HEK293T (cell line): ENCODE measurements at regions not wholly inside any gene's neighbourhood (a gene's known extent, or its start where the extent isn't known, plus 50 kb on each side); places are given as distances from the start of the nearest gene placed in this dataset.
A peak's percentile ranks its signal among the peaks of the same experiment; 100 is the strongest.

Source experiments
- CTCF ChIA-PET: fragments of 350-600 bp; formaldehyde crosslinking; extraction: SDS; loops from one replicate; lab custom pipeline; 2021; ENCODE audit warnings: antibody characterized with exemption, inconsistent platforms; lab: Yijun Ruan, JAX
- POLR2A ChIA-PET: fragments of 350-600 bp; formaldehyde crosslinking; extraction: SDS; loops from one replicate; lab custom pipeline; 2020; ENCODE audit warnings: antibody characterized with exemption, inconsistent platforms; lab: Yijun Ruan, JAX
- DNase-seq: peaks from one replicate; pipeline ENCODE4 v3.0.0; 2012; ENCODE audit warnings: mixed read lengths; ENCODE audit errors: extremely low spot score
- ARNT ChIP-seq: fragments of 450-650 bp; IDR thresholded peaks from 2 replicates; pipeline ENCODE4 v1.6.1; 2017; ENCODE audit warnings: mild to moderate bottlenecking
- BHLHE40 ChIP-seq: fragments of 450-650 bp; IDR thresholded peaks from 2 replicates; pipeline ENCODE4 v1.6.1; 2016; ENCODE audit warnings: mild to moderate bottlenecking, moderate library complexity, borderline replicate concordance
- ELF4 ChIP-seq: fragments of 450-650 bp; IDR thresholded peaks from 2 replicates; pipeline ENCODE4 v1.6.1; 2017; ENCODE audit warnings: antibody characterized with exemption
- FOXA1 ChIP-seq: fragments of 450-650 bp; IDR thresholded peaks from 2 replicates; pipeline ENCODE4 v1.6.1; 2016; ENCODE audit warnings: mild to moderate bottlenecking
- FOXK2 ChIP-seq: fragments of 450-650 bp; IDR thresholded peaks from 2 replicates; pipeline ENCODE4 v1.6.1; 2016; ENCODE audit warnings: mild to moderate bottlenecking
- FOXM1 ChIP-seq: fragments of 450-650 bp; IDR thresholded peaks from 2 replicates; pipeline ENCODE4 v1.6.1; 2017; ENCODE audit warnings: mild to moderate bottlenecking, borderline replicate concordance
- HDGF ChIP-seq: fragments of 450-650 bp; IDR thresholded peaks from 2 replicates; pipeline ENCODE4 v1.6.1; 2017; ENCODE audit warnings: antibody characterized with exemption, borderline replicate concordance
- L3MBTL2 ChIP-seq: fragments of 450-650 bp; conservative IDR thresholded peaks from 2 replicates; pipeline ENCODE4 v1.6.1; 2016; ENCODE audit warnings: mild to moderate bottlenecking
- LEF1 ChIP-seq: fragments of 450-650 bp; IDR thresholded peaks from 2 replicates; pipeline ENCODE4 v1.6.1; 2017; ENCODE audit warnings: mild to moderate bottlenecking, borderline replicate concordance
- NFRKB ChIP-seq: fragments of 450-650 bp; IDR thresholded peaks from 2 replicates; pipeline ENCODE4 v1.6.1; 2016; ENCODE audit warnings: mild to moderate bottlenecking, moderate library complexity
- SP1 ChIP-seq: fragments of 450-650 bp; IDR thresholded peaks from 2 replicates; pipeline ENCODE4 v1.6.1; 2017
- SUZ12 ChIP-seq: fragments of 450-650 bp; IDR thresholded peaks from 2 replicates; pipeline ENCODE4 v1.6.1; 2016; ENCODE audit warnings: mild to moderate bottlenecking
- TARDBP ChIP-seq: fragments of 450-650 bp; IDR thresholded peaks from 2 replicates; pipeline ENCODE4 v1.6.1; 2016
- ZNF384 ChIP-seq: fragments of 450-650 bp; IDR thresholded peaks from 2 replicates; pipeline ENCODE4 v1.6.1; 2016
- TF ChIP-seq, protein P1 (sequence below): fragments of 450-650 bp; IDR thresholded peaks from 2 replicates; pipeline ENCODE4 v1.6.1; 2016

DNA sequence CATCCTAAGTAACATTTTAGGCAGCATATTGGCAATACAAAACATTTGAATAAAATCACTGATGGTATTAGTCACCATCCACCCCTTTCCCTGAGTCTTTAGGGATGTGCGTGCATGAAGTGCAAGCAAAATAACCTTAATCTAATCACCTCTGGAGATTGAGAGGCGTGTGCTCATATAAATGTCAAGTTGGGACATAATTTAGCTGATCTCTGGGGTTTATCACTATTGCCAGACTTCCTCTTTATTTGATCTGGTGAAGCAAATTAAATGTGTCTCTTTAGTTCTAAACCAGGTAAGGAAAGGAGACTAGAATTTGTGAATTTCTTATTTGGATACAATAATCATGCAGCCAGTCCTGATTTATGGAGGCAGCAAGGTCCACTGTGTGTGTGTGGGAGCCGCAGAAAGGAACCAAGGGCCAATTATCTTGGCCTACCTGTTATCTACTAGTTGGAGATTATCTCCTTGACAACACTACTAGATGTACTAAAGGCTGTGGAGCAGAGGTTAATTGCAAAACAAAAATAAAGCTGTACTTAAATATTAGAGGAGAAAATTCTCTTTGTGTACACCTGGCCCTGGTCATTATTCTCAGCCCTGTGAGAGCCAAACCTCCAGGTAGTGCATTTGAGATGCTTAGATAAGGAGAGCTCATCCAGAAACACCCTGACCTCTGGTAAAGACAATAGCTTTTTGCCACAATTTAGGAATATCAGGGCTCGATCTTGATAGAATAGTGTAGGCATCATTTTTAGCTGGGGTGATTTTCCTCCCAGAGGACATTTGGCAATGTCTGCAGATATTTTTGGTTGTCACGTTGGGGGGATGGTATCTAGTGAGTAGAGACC is 78.2 kb downstream of the HRH4 start:
- TF ChIP-seq ARNT: peak; percentile 91
- no peak for TF ChIP-seq TARDBP
- TF ChIP-seq, protein P1, sequence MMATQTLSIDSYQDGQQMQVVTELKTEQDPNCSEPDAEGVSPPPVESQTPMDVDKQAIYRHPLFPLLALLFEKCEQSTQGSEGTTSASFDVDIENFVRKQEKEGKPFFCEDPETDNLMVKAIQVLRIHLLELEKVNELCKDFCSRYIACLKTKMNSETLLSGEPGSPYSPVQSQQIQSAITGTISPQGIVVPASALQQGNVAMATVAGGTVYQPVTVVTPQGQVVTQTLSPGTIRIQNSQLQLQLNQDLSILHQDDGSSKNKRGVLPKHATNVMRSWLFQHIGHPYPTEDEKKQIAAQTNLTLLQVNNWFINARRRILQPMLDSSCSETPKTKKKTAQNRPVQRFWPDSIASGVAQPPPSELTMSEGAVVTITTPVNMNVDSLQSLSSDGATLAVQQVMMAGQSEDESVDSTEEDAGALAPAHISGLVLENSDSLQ: peak; percentile 68
- ChIA-PET POLR2A (no interaction called here), CTCF (interaction anchor here (0.6 to 3.3 kb wide), 4 partner anchors 31 to 52 kb away, joined by 3 to 11 read pairs (median 4); no protein-coding TSS in a partner anchor)
- DNase-seq: peak; percentile 42

DNA sequence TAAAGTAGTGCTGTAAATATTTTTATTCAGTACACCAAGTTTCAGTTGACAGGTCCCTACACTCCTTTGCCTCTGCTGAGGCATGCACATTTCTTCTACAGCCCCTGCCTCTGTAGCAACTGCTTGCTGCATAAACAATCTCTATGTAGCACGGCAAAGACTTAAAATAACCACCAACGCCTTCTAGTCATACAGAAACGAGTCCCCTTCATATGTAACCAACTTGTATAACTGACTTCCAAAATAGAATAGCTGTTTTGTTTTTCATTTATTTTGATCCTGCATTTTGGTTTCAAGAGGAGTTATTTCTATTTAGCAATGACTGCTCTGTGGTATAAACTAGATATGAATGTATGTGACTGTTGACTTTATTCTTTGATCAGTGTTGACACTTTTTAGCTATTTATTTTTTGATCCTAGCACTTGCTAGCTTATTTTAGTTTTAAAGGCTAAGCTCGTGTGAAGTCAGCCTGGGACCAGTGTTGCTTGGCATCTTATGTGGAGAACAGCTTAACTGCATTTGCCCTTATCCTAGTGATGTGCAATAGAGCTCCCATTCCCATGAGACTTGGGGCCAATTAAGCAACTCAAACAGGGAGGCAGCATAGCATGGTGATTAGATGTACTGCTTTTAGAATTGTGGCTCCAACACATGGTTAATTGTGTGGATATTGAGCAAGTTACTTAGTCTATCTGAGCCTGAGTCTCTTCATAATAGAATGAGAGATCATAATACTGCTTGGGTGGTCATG is 79.6 kb downstream of the HRH4 start:
- ChIA-PET CTCF (interaction anchor here (0.9 to 3.3 kb wide), 4 partner anchors 51 to 187 kb away, joined by 3 to 11 read pairs (median 5); no protein-coding TSS in a partner anchor), POLR2A (no interaction called here)
- TF ChIP-seq ZNF384 (no peak), SUZ12 (no peak), HDGF (no peak), L3MBTL2 (no peak), FOXK2 (no peak), FOXA1 (no peak), ELF4 (no peak), NFRKB (no peak), SP1 (no peak), BHLHE40 (no peak)
- TF ChIP-seq, protein P1: no peak
- DNase-seq: no peak

DNA sequence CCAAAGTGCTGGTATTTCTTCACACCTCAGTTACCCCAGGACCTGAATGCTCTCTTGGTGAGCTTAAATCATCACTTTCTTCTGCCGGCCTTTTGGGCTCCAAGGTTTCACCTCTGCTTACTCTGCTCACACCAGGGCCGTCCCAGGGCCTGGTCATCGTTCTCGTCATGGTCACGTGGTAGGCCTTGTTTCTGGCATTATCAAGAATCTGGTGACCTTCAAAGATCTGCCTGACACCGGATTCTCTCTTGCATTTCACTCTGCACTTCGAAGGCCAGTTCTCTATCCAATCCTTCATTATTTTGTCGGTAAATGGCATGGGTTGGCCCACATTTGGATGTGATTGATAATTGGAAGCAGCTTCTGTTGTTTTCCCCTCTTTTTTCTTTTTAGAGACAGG is 80.5 kb downstream of the HRH4 start:
- no peak for TF ChIP-seq NFRKB
- POLR2A ChIA-PET: no interaction called here
- no peak for DNase-seq
- CTCF ChIA-PET: interaction anchor here (1.4 to 3.3 kb wide), 3 partner anchors 52 to 186 kb away, joined by 3 to 11 read pairs (median 7); no protein-coding TSS in a partner anchor

GRCh38 chr18:24543086-24543794 is 82.8 kb downstream of the HRH4 start:
- no peak for DNase-seq
- TF ChIP-seq, protein P1: no peak
- TF ChIP-seq L3MBTL2 (no peak), LEF1 (no peak), TARDBP (no peak), ZNF384 (no peak)
- CTCF ChIA-PET: interaction anchor here (0.6 to 4.2 kb wide), 15 partner anchors 10 to 275 kb away, joined by 3 to 36 read pairs (median 4); no protein-coding TSS in a partner anchor
- POLR2A ChIA-PET: no interaction called here

- peak; percentile 70 for DNase-seq
- CTCF ChIA-PET: interaction anchor here (0.6 to 4.2 kb wide), 18 partner anchors 9 to 610 kb away, joined by 3 to 36 read pairs (median 4); no protein-coding TSS in a partner anchor
- POLR2A ChIA-PET: no interaction called here
- TF ChIP-seq SUZ12 (no peak), ZNF384 (peak; percentile 88)
Observed at GRCh38 chr18:24543795-24544498, 83.5 kb downstream of the HRH4 start.

DNA sequence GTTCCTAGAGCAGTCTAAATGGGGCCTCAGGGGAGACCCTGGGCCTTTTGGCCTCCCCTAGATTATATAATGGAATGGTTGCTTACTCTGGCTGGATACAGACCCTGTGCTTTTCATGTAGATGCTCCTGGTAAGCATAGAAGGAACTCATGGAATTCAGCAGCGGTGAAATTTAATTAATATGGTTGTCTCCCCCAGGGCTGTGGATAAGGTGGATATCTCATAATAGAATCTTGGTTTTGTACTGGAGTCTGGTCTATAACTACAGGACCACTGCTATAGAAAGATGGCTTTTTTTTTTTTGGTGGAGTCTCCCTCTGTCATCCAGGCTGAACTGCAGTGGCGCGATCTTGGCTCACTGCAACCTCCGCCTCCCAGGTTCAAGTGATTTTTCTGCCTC is 84.5 kb downstream of the HRH4 start:
- POLR2A ChIA-PET: no interaction called here
- CTCF ChIA-PET: interaction anchor here (0.6 to 4.2 kb wide), 5 partner anchors 8 to 1113 kb away, joined by 3 to 36 read pairs (median 4); no protein-coding TSS in a partner anchor
- DNase-seq: no peak
- no peak for TF ChIP-seq TARDBP
- TF ChIP-seq FOXM1: no peak
- no peak for TF ChIP-seq ZNF384
- TF ChIP-seq NFRKB: no peak
- no peak for TF ChIP-seq FOXA1
- no peak for TF ChIP-seq HDGF
- TF ChIP-seq ELF4: no peak
- TF ChIP-seq, protein P1: no peak
- no peak for TF ChIP-seq BHLHE40
- no peak for TF ChIP-seq FOXK2
